Loucy (cell line): ENCODE measurements at regions not wholly inside any gene's neighbourhood (a gene's known extent, or its start where the extent isn't known, plus 50 kb on each side); places are given as distances from the start of the nearest gene placed in this dataset.

Experiments
- H2AFZ ChIP-seq: fragments of 200-600 bp; sonication (generic); 2 replicates; pipeline ENCODE4 v1.6.0; 2016; ENCODE audit warnings: antibody characterized with exemption, mild to moderate bottlenecking, low read length, moderate library complexity
- H3F3A ChIP-seq: fragments of 200-600 bp; 2 replicates; pipeline ENCODE4 v1.6.0; 2016; ENCODE audit warnings: antibody characterized with exemption, low read depth, mild to moderate bottlenecking
- H3K27me3 ChIP-seq: fragments of 200-600 bp; sonication (generic); 2 replicates; pipeline ENCODE4 v1.6.1; 2014; ENCODE audit warnings: low read length, mild to moderate bottlenecking; ENCODE audit not compliant: insufficient read depth, poor library complexity, severe bottlenecking
- H3K36me3 ChIP-seq: fragments of 200-600 bp; sonication (generic); 2 replicates; pipeline ENCODE4 v1.6.1; 2016; ENCODE audit warnings: low read length; ENCODE audit not compliant: insufficient read depth
- H3K4me1 ChIP-seq: fragments of 200-600 bp; sonication (generic); 2 replicates; pipeline ENCODE4 v1.5.1; 2014; ENCODE audit warnings: low read length, mild to moderate bottlenecking; ENCODE audit not compliant: insufficient read depth, poor library complexity, severe bottlenecking
- H3K4me2 ChIP-seq: fragments of 200-600 bp; sonication (generic); 2 replicates; pipeline ENCODE4 v1.6.0; 2014; ENCODE audit warnings: antibody characterized with exemption, low read length, low read depth, mild to moderate bottlenecking; ENCODE audit not compliant: poor library complexity, severe bottlenecking
- H3K4me3 ChIP-seq: fragments of 200-600 bp; sonication (generic); 2 replicates; pipeline ENCODE4 v1.5.1; 2014; ENCODE audit warnings: low read length, mild to moderate bottlenecking, mixed read lengths; ENCODE audit not compliant: poor library complexity, severe bottlenecking
- H3K79me2 ChIP-seq: fragments of 200-600 bp; sonication (generic); 2 replicates; pipeline ENCODE4 v1.6.1; 2014; ENCODE audit warnings: low read length; ENCODE audit not compliant: insufficient read depth
- H3K9ac ChIP-seq: fragments of 200-600 bp; sonication (generic); 2 replicates; pipeline ENCODE4 v1.6.0; 2014; ENCODE audit warnings: mild to moderate bottlenecking, low read depth, low read length, moderate library complexity; ENCODE audit not compliant: poor library complexity, severe bottlenecking
- H3K9me2 ChIP-seq: fragments of 200-600 bp; sonication (generic); replicated peaks from 2 replicates; pipeline ENCODE4 v1.6.1; 2016; ENCODE audit warnings: low read depth, low read length, mixed read lengths
- H3K9me3 ChIP-seq: fragments of 200-600 bp; sonication (generic); 2 replicates; pipeline ENCODE4 v1.6.1; 2014; ENCODE audit warnings: mild to moderate bottlenecking, antibody characterized with exemption, low read length, low read depth; ENCODE audit not compliant: insufficient read depth
- H4K20me1 ChIP-seq: fragments of 200-600 bp; sonication (generic); 2 replicates; pipeline ENCODE4 v1.6.0; 2014; ENCODE audit warnings: antibody characterized with exemption, low read length, mild to moderate bottlenecking; ENCODE audit not compliant: insufficient read depth, poor library complexity, severe bottlenecking
- EZH2phosphoT487 ChIP-seq: fragments of 200-600 bp; IDR thresholded peaks from 2 replicates; pipeline ENCODE4 v1.6.1; 2018; ENCODE audit warnings: antibody characterized with exemption, mild to moderate bottlenecking, moderate library complexity, borderline replicate concordance
- TF ChIP-seq, protein P1 (sequence below): fragments of 200-600 bp; sonication (generic); conservative IDR thresholded peaks from 2 replicates; pipeline ENCODE4 v1.5.1; 2014; ENCODE audit warnings: mild to moderate bottlenecking, antibody characterized with exemption, low read length

GRCh38 chr10:118937226-118937625, 92.3 kb upstream of the NANOS1 start:
- TF ChIP-seq, protein P1, sequence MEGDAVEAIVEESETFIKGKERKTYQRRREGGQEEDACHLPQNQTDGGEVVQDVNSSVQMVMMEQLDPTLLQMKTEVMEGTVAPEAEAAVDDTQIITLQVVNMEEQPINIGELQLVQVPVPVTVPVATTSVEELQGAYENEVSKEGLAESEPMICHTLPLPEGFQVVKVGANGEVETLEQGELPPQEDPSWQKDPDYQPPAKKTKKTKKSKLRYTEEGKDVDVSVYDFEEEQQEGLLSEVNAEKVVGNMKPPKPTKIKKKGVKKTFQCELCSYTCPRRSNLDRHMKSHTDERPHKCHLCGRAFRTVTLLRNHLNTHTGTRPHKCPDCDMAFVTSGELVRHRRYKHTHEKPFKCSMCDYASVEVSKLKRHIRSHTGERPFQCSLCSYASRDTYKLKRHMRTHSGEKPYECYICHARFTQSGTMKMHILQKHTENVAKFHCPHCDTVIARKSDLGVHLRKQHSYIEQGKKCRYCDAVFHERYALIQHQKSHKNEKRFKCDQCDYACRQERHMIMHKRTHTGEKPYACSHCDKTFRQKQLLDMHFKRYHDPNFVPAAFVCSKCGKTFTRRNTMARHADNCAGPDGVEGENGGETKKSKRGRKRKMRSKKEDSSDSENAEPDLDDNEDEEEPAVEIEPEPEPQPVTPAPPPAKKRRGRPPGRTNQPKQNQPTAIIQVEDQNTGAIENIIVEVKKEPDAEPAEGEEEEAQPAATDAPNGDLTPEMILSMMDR = no peak
- TF ChIP-seq EZH2phosphoT487 = no peak
- Histone ChIP-seq H3K9ac (no peak overlapping the region), H3K4me2 (no peak overlapping the region), H3K4me3 (no peak overlapping the region), H3K9me2 (no peaks in the 10 kb centered on the region), H3K36me3 (no peaks in the 10 kb centered on the region), H2AFZ (no peak overlapping the region), H3K79me2 (no peaks in the 10 kb centered on the region), H4K20me1 (no peaks in the 10 kb centered on the region), H3K27me3 (no peaks in the 10 kb centered on the region), H3K9me3 (no peaks in the 10 kb centered on the region), H3F3A (no peaks in the 10 kb centered on the region), H3K4me1 (no peaks in the 10 kb centered on the region)

GRCh38 chr10:118939211-118940007, 90.1 kb upstream of the NANOS1 start:
- Histone ChIP-seq H3K4me2 (no peak overlapping the region), H3K4me1 (no peaks in the 10 kb centered on the region), H3K9me3 (no peaks in the 10 kb centered on the region), H3K4me3 (no peak overlapping the region), H3F3A (no peaks in the 10 kb centered on the region), H3K36me3 (no peaks in the 10 kb centered on the region), H2AFZ (no peak overlapping the region), H3K9me2 (no peaks in the 10 kb centered on the region), H3K79me2 (no peaks in the 10 kb centered on the region), H4K20me1 (no peaks in the 10 kb centered on the region), H3K9ac (no peak overlapping the region), H3K27me3 (no peaks in the 10 kb centered on the region)
- TF ChIP-seq, protein P1 = no peak
- no peak for TF ChIP-seq EZH2phosphoT487

- H3K4me2 ChIP-seq = no peak overlapping the region
- no peaks in the 10 kb centered on the region for H3K36me3 ChIP-seq
- H3K9me3 ChIP-seq = no peaks in the 10 kb centered on the region
- no peaks in the 10 kb centered on the region for H3K27me3 ChIP-seq
- TF ChIP-seq, protein P1 = no peak
- no peak for TF ChIP-seq EZH2phosphoT487
- H3K9ac ChIP-seq = no peak overlapping the region
- no peaks in the 10 kb centered on the region for H3K4me1 ChIP-seq
- no peaks in the 10 kb centered on the region for H3K79me2 ChIP-seq
- H3F3A ChIP-seq = no peaks in the 10 kb centered on the region
- no peaks in the 10 kb centered on the region for H4K20me1 ChIP-seq
- no peaks in the 10 kb centered on the region for H3K9me2 ChIP-seq
- no peak overlapping the region for H3K4me3 ChIP-seq
- H2AFZ ChIP-seq = no peak overlapping the region
These were observed 89.1 kb upstream of the NANOS1 start for GRCh38 chr10:118940386-118940785.
